ENCODE measurements at regions not wholly inside any gene's neighbourhood (a gene's known extent, or its start where the extent isn't known, plus 50 kb on each side); places are given as distances from the start of the nearest gene placed in this dataset.

- TF ChIP-seq CTCF (conservative IDR thresholded peaks at IDR 0.05; ENCODE audit: low read length): no peak
- no peak for TF ChIP-seq EZH2phosphoT487 (IDR thresholded peaks at IDR 0.05; ENCODE audit: borderline replicate concordance)
Observed at GRCh38 chr3:134083008-134083407, 53.3 kb upstream of the SLCO2A1 start.
